Muscle of leg (tissue), 3 donors: ENCODE measurements at regions not wholly inside any gene's neighbourhood (a gene's known extent, or its start where the extent isn't known, plus 50 kb on each side); places are given as distances from the start of the nearest gene placed in this dataset.

Experiments
- DNase-seq: peaks from one replicate; pipeline ENCODE4 v3.0.0; 2013
- H3K27ac ChIP-seq: one replicate; pipeline ENCODE4 v1.5.1; 2013; ENCODE audit warnings: mild to moderate bottlenecking, low read length, control low read depth
- H3K27me3 ChIP-seq: one replicate; pipeline ENCODE4 v1.6.1; 2013; ENCODE audit warnings: low read length; ENCODE audit not compliant: control insufficient read depth, insufficient read depth
- H3K36me3 ChIP-seq: one replicate; pipeline ENCODE4 v1.6.1; 2013; ENCODE audit warnings: low read length; ENCODE audit not compliant: control insufficient read depth, insufficient read depth
- H3K4me1 ChIP-seq: one replicate; pipeline ENCODE4 v1.6.1; 2013; ENCODE audit warnings: low read length; ENCODE audit not compliant: control insufficient read depth, insufficient read depth
- H3K4me3 ChIP-seq: one replicate; pipeline ENCODE4 v1.5.1; 2013; ENCODE audit warnings: low read length, control low read depth
- H3K9me3 ChIP-seq: replicated peaks from 2 replicates; pipeline ENCODE4 v1.6.1; 2013; ENCODE audit warnings: low read depth, low read length; ENCODE audit not compliant: control insufficient read depth
- WGBS: methylation state at CpG from one replicate; pipeline ENCODE4 v1.1.5; 2013; ENCODE audit warnings: missing lambda C conversion rate; ENCODE audit not compliant: insufficient coverage; 5-methylcytosine and 5-hydroxymethylcytosine counted together

DNA sequence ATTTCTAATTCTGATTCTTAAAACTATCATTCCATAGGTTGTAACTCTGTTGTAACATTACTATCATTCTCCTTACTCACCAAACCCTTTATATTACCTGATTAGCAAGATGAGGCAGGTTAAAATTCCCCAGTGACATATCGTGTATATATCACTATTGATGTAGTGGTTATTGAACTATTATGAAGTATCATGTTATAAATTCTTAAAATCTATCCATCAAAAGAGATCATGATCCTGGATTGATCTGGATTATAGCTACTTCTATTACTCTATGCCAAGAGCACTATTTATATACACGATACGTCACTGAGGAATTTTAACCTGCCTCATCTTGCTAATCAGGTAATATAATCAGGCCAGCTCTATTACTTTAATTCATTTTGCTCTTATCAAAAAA lies 533.9 kb downstream of the SLITRK6 start:
- H3K36me3 ChIP-seq: no peaks in the 10 kb centered on the region
- WGBS: no CpG with 5 or more reads among the region's 3 CpGs
- H3K9me3 ChIP-seq: no peaks in the 10 kb centered on the region
- no peak overlapping the region for H3K4me3 ChIP-seq
- H3K27me3 ChIP-seq: no peaks in the 10 kb centered on the region
- no peak for DNase-seq
- H3K4me1 ChIP-seq: no peaks in the 10 kb centered on the region
- no peak overlapping the region for H3K27ac ChIP-seq

DNA sequence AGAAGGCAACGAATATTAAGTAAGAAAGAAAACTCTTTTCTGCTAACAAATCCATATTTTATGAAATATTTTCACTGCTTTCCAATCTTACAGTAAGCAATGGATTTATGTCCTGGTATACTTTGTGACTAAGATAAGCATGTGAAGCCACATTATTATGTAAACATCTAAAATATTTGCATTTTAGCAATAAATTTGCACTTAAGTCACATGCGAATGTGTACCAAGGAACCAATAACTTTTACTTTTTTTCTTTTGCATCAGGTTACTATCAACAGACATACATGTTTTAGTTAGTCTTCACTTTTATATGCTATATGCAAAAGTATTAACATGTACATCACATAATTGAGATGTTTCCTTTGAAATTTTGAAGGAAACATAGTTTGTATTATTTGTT lies 536.7 kb downstream of the SLITRK6 start:
- WGBS: no CpG with 5 or more reads among the region's 2 CpGs
- no peak overlapping the region for H3K27ac ChIP-seq

DNA sequence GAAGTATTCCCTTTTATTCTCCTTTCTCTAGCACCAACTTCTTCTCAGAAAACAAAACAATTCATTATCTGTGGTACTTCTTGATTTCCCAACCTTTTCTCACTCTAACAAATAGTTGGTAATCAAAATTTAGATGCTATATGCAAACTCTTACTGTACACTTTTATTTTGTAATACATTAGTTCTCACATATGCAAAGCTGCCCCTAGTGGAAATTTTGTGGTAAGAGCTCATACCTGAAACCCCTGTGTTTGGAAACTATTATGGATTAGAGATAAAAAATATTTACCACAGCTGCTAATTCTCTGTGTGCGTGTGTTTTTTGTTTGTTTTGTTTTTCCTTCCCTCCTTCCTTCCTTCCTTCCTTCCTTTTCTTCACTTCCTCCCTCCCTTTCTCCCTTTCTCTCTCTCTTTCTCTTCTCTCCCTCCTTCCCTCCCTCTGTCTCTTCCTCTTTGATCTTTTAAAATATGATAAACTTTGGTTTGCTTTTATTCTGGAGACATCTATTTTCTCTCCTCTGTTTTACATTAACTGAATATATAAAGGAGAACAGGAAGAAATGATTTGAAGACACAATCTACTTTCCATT lies 537.4 kb downstream of the SLITRK6 start:
- DNase-seq: no peak
- Histone ChIP-seq H3K27me3 (no peaks in the 10 kb centered on the region), H3K27ac (no peak overlapping the region), H3K4me1 (no peaks in the 10 kb centered on the region), H3K36me3 (no peaks in the 10 kb centered on the region), H3K9me3 (no peaks in the 10 kb centered on the region), H3K4me3 (no peak overlapping the region)
- no CpG with 5 or more reads among the region's 1 CpG for WGBS

More for the DNA sequence above, 536.7 kb downstream of the SLITRK6 start:
- DNase-seq: no peak
- Histone ChIP-seq H3K27me3 (no peaks in the 10 kb centered on the region), H3K4me3 (no peak overlapping the region), H3K36me3 (no peaks in the 10 kb centered on the region), H3K9me3 (no peaks in the 10 kb centered on the region), H3K4me1 (no peaks in the 10 kb centered on the region)

DNA sequence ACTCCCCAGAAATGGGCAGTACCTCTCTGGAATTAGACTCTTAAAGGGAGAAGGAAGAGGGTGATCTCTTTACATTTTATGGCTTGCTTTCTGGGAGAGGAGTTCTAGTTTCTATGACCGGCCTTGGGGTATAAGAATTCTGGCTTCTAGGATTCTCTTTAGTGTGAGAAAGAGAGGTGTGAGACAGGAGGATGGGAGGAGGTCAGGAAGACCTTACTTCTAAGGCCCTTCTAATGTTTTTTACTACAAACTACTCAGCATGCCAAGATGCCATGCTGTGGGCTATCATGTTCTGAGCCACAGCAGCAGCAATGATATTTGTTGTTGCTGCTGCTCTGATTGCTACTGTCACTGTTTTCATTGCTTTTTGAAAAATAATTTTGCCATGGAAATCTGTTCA lies 538.3 kb downstream of the SLITRK6 start:
- Histone ChIP-seq H3K4me3 (no peak overlapping the region), H3K27ac (no peak overlapping the region), H3K27me3 (no peaks in the 10 kb centered on the region), H3K9me3 (no peaks in the 10 kb centered on the region), H3K36me3 (no peaks in the 10 kb centered on the region), H3K4me1 (no peaks in the 10 kb centered on the region)
- DNase-seq: no peak
- WGBS: no CpG with 5 or more reads among the region's 1 CpG

DNA sequence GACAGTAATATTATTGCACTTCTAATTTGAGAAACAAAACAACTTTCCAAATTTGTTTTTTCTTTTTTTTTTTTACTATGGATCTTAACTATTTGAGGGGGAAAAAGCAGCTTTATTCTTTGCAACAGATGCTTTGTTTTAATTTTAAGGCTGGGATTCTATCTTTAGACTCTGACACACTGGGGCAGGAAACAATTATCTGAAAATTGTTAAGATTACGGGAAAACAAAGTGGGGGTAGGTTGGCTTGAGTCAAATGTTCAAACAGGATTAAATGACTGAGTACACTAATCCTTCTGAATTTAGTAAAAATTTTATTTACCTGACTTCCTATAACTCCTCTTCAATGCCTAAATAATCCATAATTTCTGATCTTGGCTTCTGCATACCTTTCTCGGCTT lies 543.2 kb downstream of the SLITRK6 start:
- no CpG with 5 or more reads among the region's 2 CpGs for WGBS
- no peaks in the 10 kb centered on the region for H3K9me3 ChIP-seq
- no peak overlapping the region for H3K27ac ChIP-seq

DNA sequence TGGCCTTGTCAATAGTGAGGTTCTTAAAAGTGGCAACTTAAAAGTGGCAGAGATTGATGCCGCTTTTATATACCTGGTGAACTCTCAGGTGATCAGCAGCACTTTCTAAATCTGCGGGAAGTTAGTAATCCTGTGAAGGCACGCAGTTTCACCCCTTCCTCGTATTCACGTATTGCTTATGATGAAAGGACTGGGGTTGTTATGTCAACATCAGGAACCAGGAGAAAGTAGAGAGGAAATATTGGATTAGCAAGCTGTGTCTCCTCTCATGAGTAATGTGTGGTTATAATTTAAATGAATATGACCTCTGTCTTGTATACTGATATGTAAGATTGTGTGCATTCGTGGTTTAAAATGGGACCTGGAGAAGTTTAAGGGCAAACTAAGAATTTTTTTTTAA lies 544.6 kb downstream of the SLITRK6 start:
- 75% methylated on average over 5 of the region's 6 CpGs for WGBS
- no peak for DNase-seq
- H3K4me3 ChIP-seq: no peak overlapping the region
- H3K9me3 ChIP-seq: no peaks in the 10 kb centered on the region
- H3K36me3 ChIP-seq: no peaks in the 10 kb centered on the region
- no peak overlapping the region for H3K27ac ChIP-seq
- H3K4me1 ChIP-seq: no peaks in the 10 kb centered on the region
- H3K27me3 ChIP-seq: no peaks in the 10 kb centered on the region

More for the DNA sequence above, 543.2 kb downstream of the SLITRK6 start:
- no peaks in the 10 kb centered on the region for H3K36me3 ChIP-seq
- H3K4me1 ChIP-seq: no peaks in the 10 kb centered on the region
- no peak overlapping the region for H3K4me3 ChIP-seq
- H3K27me3 ChIP-seq: no peaks in the 10 kb centered on the region
- DNase-seq: no peak

DNA sequence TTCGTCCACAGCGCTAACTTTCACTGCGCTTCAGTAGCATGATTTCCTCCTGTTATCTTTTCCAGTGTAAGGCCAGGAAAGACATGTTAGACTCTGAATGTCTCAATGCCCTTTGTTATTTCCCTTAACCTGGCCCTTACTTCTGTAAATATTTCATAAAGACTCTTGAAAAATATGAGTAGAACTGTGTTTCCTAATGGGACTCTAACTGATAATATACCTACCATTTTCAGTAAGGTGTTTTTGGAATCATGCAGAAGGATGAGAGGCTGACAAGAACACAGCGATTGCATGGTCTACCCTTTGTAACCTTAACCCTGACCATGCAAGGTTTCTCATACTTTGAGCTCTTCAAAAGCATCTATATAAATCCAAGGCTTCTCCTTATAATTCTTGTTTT lies 550.1 kb downstream of the SLITRK6 start:
- DNase-seq: no peak
- Histone ChIP-seq H3K4me1 (no peaks in the 10 kb centered on the region), H3K9me3 (no peaks in the 10 kb centered on the region), H3K36me3 (no peaks in the 10 kb centered on the region), H3K27me3 (no peaks in the 10 kb centered on the region), H3K4me3 (no peak overlapping the region), H3K27ac (no peak overlapping the region)
- 86% methylated on average over 3 of the region's 4 CpGs for WGBS

DNA sequence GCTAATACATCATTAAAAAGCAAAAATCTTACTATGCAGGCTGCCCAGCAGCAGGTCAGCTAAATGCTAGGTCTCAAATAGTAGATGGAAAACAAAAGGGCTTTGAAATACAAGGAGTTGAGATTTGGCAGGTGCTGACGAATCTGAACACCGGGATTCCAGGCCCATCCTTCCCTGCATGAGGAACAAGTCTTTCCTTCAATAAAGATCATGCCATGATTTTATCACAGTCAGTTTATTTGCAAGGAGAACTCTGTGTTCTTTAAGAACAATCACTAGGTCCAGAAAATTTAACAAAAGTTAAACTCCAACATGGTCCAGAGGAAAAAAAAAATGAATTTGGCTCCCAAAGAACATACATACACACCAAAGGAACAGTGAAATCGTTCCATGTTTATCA lies 551.4 kb downstream of the SLITRK6 start:
- no peak for DNase-seq

DNA sequence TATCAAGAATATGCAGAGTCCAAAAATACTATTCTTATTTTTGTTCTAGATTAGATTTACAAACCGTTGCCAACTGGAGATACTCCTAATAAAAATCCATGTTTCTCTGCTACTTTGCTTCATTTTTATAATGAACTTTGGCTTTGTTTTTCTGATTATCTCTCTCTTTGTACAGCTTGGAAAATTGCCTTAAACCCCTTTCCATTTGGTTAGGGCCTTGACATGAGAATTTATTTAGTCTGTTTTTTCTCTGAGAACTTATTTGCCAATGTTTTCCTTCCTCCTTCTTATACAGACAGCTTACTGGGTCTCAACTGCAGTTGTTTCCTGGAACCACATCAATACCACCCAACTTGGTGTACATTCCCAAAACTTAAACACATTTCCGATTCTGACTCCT lies 555.4 kb downstream of the SLITRK6 start:
- no CpG with 5 or more reads among the region's 2 CpGs for WGBS
- peak; percentile 27 for DNase-seq
- no peaks in the 10 kb centered on the region for H3K36me3 ChIP-seq

More for the DNA sequence above, 551.4 kb downstream of the SLITRK6 start:
- WGBS: no CpG with 5 or more reads among the region's 3 CpGs
- Histone ChIP-seq H3K27ac (no peak overlapping the region), H3K27me3 (no peaks in the 10 kb centered on the region), H3K4me1 (no peaks in the 10 kb centered on the region), H3K4me3 (no peak overlapping the region), H3K9me3 (no peaks in the 10 kb centered on the region), H3K36me3 (no peaks in the 10 kb centered on the region)

DNA sequence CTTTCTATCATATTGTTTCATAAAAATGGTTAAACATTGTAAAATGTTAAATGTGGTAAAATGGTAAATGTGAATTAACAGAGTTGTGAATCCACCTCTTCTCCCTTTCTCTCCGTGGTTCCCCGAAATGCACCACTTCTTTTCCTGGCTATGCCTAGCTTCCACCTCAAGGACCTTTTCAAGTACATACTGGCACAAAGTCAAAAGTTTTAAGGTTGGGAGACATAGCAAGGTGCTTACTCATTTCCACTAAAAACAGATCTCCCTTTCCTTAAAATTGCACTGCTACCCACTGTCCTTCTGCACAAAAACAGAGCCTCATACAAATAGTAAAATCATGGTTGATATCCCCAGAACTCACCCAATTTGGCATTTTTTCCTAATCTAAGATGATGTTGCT lies 558.2 kb downstream of the SLITRK6 start:
- no peaks in the 10 kb centered on the region for H3K9me3 ChIP-seq
- no peak overlapping the region for H3K27ac ChIP-seq
- H3K36me3 ChIP-seq: no peaks in the 10 kb centered on the region
- H3K4me1 ChIP-seq: no peaks in the 10 kb centered on the region
- no peak overlapping the region for H3K4me3 ChIP-seq
- whole genome bisulfite sequencing: no CpG with 5 or more reads among the region's 2 CpGs
- H3K27me3 ChIP-seq: no peaks in the 10 kb centered on the region
- no peak for DNase-seq

More for the DNA sequence above, 555.4 kb downstream of the SLITRK6 start:
- no peaks in the 10 kb centered on the region for H3K9me3 ChIP-seq
- H3K27ac ChIP-seq: no peak overlapping the region
- no peak overlapping the region for H3K4me3 ChIP-seq
- H3K27me3 ChIP-seq: no peaks in the 10 kb centered on the region
- no peaks in the 10 kb centered on the region for H3K4me1 ChIP-seq

DNA sequence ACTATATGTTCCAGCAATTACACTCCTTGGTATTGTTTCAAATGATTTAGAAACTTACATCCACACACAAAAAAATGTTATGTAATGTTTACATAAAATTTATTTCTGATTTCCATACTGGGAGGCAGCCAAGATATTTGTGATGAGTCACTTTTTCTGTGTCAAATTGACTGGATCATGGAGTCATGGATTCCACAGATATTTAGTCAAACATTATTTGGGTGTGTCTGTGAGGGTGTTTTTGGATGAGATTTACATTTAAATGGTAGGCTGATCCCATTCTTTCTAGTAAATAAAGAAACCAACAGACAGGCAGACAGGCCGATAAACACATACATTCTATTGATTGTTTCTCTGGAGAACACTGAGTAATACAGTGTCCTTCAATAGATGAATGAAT lies 562.8 kb downstream of the SLITRK6 start:
- H3K4me1 ChIP-seq: no peaks in the 10 kb centered on the region
- DNase-seq: peak; percentile 34

More for the DNA sequence above, 562.8 kb downstream of the SLITRK6 start:
- Histone ChIP-seq H3K36me3 (no peaks in the 10 kb centered on the region), H3K4me3 (no peak overlapping the region), H3K27ac (no peak overlapping the region), H3K27me3 (no peaks in the 10 kb centered on the region), H3K9me3 (no peaks in the 10 kb centered on the region)
- WGBS: no CpG with 5 or more reads among the region's 1 CpG
